ENCODE measurements at regions not wholly inside any gene's neighbourhood (a gene's known extent, or its start where the extent isn't known, plus 50 kb on each side); places are given as distances from the start of the nearest gene placed in this dataset.

DNA sequence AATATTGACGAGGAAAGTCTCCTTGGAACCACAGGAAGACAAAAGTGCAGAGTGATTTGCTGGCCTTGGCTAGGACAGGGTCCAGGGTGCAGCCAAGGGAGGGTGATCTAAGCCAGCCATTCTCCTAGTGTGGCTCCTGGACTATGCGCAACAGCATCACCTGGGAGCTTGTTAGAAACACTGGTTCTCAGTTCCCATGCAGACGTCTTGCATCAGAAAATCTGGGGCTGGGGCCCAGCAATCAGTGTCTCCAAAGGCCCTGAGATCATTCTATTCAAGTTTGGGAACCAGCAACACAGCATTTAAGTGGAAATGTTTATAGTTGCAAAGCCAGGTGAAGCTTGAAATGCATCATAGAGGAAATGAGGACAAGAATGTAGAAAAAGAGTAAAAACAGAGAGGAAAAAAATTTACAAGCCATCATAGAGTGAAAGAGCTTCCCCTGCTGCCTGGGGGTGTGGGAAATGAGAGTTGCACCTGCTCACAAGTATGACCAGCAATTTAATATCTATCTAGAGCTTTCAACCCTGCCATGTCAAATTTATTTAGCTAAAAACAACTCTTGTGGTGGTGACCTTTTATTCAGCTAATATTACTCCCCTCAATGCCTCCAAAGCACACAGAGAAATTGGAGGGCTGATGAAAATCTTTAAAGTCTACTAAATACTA, 54.4 kb upstream of the SEC11C start:
- no peak for DNase-seq (ENCODE audit: low read depth in 4 of 4, low spot score in 3 of 4)

- DNase-seq (ENCODE audit: low read depth in 4 of 4, low spot score in 3 of 4), result no peak
Observed at GRCh38 chr18:59085797-59086196, 53.9 kb upstream of the SEC11C start.

- DNase-seq (ENCODE audit: low read depth in 4 of 4, low spot score in 3 of 4), result no peak
Observed at GRCh38 chr18:59086522-59086921, 53.2 kb upstream of the SEC11C start.

GRCh38 chr18:59087391-59087790, 52.3 kb upstream of the SEC11C start:
- no peak for DNase-seq (ENCODE audit: low read depth in 4 of 4, low spot score in 3 of 4)

All from right renal pelvis (tissue), 4 donors.